ENCODE measurements at regions not wholly inside any gene's neighbourhood (a gene's known extent, or its start where the extent isn't known, plus 50 kb on each side); places are given as distances from the start of the nearest gene placed in this dataset.
A peak's percentile ranks its signal among the peaks of the same experiment; 100 is the strongest.
"Not testable (repeated sequence)": the region's sequence is repeated elsewhere in the genome, so short reads cannot be mapped to it uniquely, and the experiment has no call there.

GRCh38 chr6:166877906-166878305 is 78.4 kb downstream of the RNASET2 start:
- no peak for FAIRE-seq

GRCh38 chr6:166877349-166877748 is 79.0 kb downstream of the RNASET2 start:
- FAIRE-seq, result no peak

- no peak for FAIRE-seq
Observed at GRCh38 chr6:166872531-166873009, 83.8 kb downstream of the RNASET2 start.

- FAIRE-seq, result no peak
Observed at GRCh38 chr6:166870602-166871208, 85.6 kb downstream of the RNASET2 start.

- FAIRE-seq, result no peak
Observed at GRCh38 chr6:166866839-166867637, 89.3 kb downstream of the RNASET2 start.

- no peak for FAIRE-seq
Observed at GRCh38 chr6:166864333-166864732, 92.0 kb downstream of the RNASET2 start.

GRCh38 chr6:166862978-166863530 is 93.3 kb downstream of the RNASET2 start:
- FAIRE-seq, result no peak

GRCh38 chr6:166862287-166862977 is 93.9 kb downstream of the RNASET2 start:
- peak; percentile 44 for FAIRE-seq

- FAIRE-seq, result no peak
Observed at GRCh38 chr6:166861961-166862286, 94.4 kb downstream of the RNASET2 start.

- FAIRE-seq, result no peak
Observed at GRCh38 chr6:166861304-166861703, 95.0 kb downstream of the RNASET2 start.

- no peak for FAIRE-seq
Observed at GRCh38 chr6:166860392-166860791, 96.0 kb downstream of the RNASET2 start.

- FAIRE-seq, result no peak
Observed at GRCh38 chr6:166855416-166855815, 100.9 kb downstream of the RNASET2 start.

- FAIRE-seq, result no peak
Observed at GRCh38 chr6:166853371-166854325, 102.7 kb downstream of the RNASET2 start.

- FAIRE-seq, result no peak
Observed at GRCh38 chr6:166852451-166852975, 103.8 kb downstream of the RNASET2 start.

- no peak for FAIRE-seq
Observed at GRCh38 chr6:166851911-166852310, 104.4 kb downstream of the RNASET2 start.

- no peak for FAIRE-seq
Observed at GRCh38 chr6:166851426-166851825, 104.9 kb downstream of the RNASET2 start.

GRCh38 chr6:166850677-166851076 is 105.7 kb downstream of the RNASET2 start:
- no peak for FAIRE-seq

GRCh38 chr6:166849749-166850183 is 106.6 kb downstream of the RNASET2 start:
- FAIRE-seq, result no peak

GRCh38 chr6:166848979-166849748 is 107.2 kb downstream of the RNASET2 start:
- no peak for FAIRE-seq

GRCh38 chr6:166846446-166847142 is 109.8 kb downstream of the RNASET2 start:
- FAIRE-seq, result not testable (repeated sequence)

- FAIRE-seq, result no peak
Observed at GRCh38 chr6:166842607-166843006, 113.7 kb downstream of the RNASET2 start.
